ENCODE measurements at regions not wholly inside any gene's neighbourhood (a gene's known extent, or its start where the extent isn't known, plus 50 kb on each side); places are given as distances from the start of the nearest gene placed in this dataset.
"Not testable (repeated sequence)": the region's sequence is repeated elsewhere in the genome, so short reads cannot be mapped to it uniquely, and the experiment has no call there.

DNA sequence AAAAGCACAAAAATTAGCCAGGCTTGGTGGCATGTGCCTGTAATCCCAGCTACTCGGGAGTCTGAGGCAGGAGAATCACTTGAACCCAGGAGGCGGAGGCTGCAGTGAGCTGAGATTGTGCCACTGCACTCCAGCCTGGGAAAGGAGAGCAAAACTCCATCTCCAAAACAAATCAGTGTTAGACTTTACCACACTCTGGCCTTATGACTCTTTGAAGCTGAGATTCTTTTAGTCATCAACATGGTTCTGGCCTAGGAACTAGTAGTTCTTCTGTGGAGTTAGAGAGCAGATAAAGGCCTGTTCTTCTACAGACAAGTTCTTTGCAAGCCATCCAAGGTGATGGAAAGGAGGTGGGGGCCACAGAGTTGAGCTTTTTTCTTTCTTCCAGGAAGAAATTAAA, 100.8 kb upstream of the TLK1 start:
- TF ChIP-seq, protein P1, sequence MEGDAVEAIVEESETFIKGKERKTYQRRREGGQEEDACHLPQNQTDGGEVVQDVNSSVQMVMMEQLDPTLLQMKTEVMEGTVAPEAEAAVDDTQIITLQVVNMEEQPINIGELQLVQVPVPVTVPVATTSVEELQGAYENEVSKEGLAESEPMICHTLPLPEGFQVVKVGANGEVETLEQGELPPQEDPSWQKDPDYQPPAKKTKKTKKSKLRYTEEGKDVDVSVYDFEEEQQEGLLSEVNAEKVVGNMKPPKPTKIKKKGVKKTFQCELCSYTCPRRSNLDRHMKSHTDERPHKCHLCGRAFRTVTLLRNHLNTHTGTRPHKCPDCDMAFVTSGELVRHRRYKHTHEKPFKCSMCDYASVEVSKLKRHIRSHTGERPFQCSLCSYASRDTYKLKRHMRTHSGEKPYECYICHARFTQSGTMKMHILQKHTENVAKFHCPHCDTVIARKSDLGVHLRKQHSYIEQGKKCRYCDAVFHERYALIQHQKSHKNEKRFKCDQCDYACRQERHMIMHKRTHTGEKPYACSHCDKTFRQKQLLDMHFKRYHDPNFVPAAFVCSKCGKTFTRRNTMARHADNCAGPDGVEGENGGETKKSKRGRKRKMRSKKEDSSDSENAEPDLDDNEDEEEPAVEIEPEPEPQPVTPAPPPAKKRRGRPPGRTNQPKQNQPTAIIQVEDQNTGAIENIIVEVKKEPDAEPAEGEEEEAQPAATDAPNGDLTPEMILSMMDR (IDR thresholded peaks at IDR 0.05), result not testable (repeated sequence)
- TF ChIP-seq POLR2A (IDR thresholded peaks at IDR 0.05), result not testable (repeated sequence)
